SU-DHL-6 (cell line): ENCODE measurements at regions not wholly inside any gene's neighbourhood (a gene's known extent, or its start where the extent isn't known, plus 50 kb on each side); places are given as distances from the start of the nearest gene placed in this dataset.
"Not testable (repeated sequence)": the region's sequence is repeated elsewhere in the genome, so short reads cannot be mapped to it uniquely, and the experiment has no call there.

Source experiments
- H2AFZ ChIP-seq: fragments of 200-600 bp; sonication (generic); 2 replicates; pipeline ENCODE4 v1.6.1; 2014; ENCODE audit warnings: low read depth, mild to moderate bottlenecking, moderate library complexity, mixed read lengths, antibody characterized with exemption, low read length; ENCODE audit not compliant: severe bottlenecking
- H3F3A ChIP-seq: fragments of 200-600 bp; shearing (Covaris generic); 2 replicates; pipeline ENCODE4 v1.6.0; 2016; ENCODE audit warnings: antibody characterized with exemption, mild to moderate bottlenecking; ENCODE audit not compliant: insufficient read depth
- H3K27ac ChIP-seq: fragments of 200-600 bp; sonication (generic); 2 replicates; pipeline ENCODE4 v1.5.1; 2016; ENCODE audit warnings: low read depth, mild to moderate bottlenecking, low read length, moderate library complexity, mixed read lengths
- H3K27me3 ChIP-seq: fragments of 200-600 bp; sonication (generic), shearing (Covaris generic); 2 replicates; pipeline ENCODE4 v1.6.0; 2014; ENCODE audit warnings: mild to moderate bottlenecking, low read length
- H3K36me3 ChIP-seq: fragments of 200-600 bp; sonication (generic); 2 replicates; pipeline ENCODE4 v1.6.1; 2014; ENCODE audit warnings: mild to moderate bottlenecking, low read length, mixed read lengths
- H3K4me2 ChIP-seq: fragments of 300-600, 200-600 bp; shearing (Covaris generic), sonication (generic); 2 replicates; pipeline ENCODE4 v1.6.0; 2014; ENCODE audit warnings: low read length, low read depth, mild to moderate bottlenecking; ENCODE audit not compliant: poor library complexity, severe bottlenecking
- H3K4me3 ChIP-seq: fragments of 200-600 bp; sonication (generic); 2 replicates; pipeline ENCODE4 v1.5.1; 2014; ENCODE audit warnings: antibody characterized with exemption, low read length, mild to moderate bottlenecking, mixed read lengths; ENCODE audit not compliant: insufficient read depth, poor library complexity, severe bottlenecking
- H3K79me2 ChIP-seq: fragments of 200-600 bp; sonication (generic); 2 replicates; pipeline ENCODE4 v1.6.1; 2014; ENCODE audit warnings: mild to moderate bottlenecking, low read length, moderate library complexity; ENCODE audit not compliant: insufficient read depth
- H3K9ac ChIP-seq: fragments of 200-600 bp; sonication (generic); 2 replicates; pipeline ENCODE4 v1.7.0; 2014; ENCODE audit warnings: mild to moderate bottlenecking, low read length
- H3K9me2 ChIP-seq: fragments of 200-600 bp; sonication (generic); replicated peaks from 2 replicates; pipeline ENCODE4 v1.6.1; 2014; ENCODE audit warnings: low read length; ENCODE audit not compliant: insufficient read depth
- H3K9me3 ChIP-seq: fragments of 200-600 bp; sonication (generic); 2 replicates; pipeline ENCODE4 v1.6.1; 2014; ENCODE audit warnings: low read length, mixed read lengths; ENCODE audit not compliant: insufficient read depth
- H4K20me1 ChIP-seq: fragments of 200-600 bp; sonication (generic); 2 replicates; pipeline ENCODE4 v1.6.1; 2014; ENCODE audit warnings: low read depth, mild to moderate bottlenecking, antibody characterized with exemption, low read length, moderate library complexity, mixed read lengths
- EZH2phosphoT487 ChIP-seq: fragments of 200-600 bp; sonication (generic), shearing (Covaris generic); conservative IDR thresholded peaks from 2 replicates; pipeline ENCODE4 v1.6.1; 2018; ENCODE audit warnings: mild to moderate bottlenecking, antibody characterized with exemption, low read length, moderate library complexity, mixed read lengths
- TF ChIP-seq, protein P1 (sequence below): fragments of 200-600 bp; sonication (generic); IDR thresholded peaks from one replicate; pipeline ENCODE4 v1.5.1; 2017; ENCODE audit warnings: antibody characterized with exemption, mild to moderate bottlenecking, low read length, moderate library complexity; ENCODE audit not compliant: insufficient read depth, poor library complexity, severe bottlenecking

- H3K9me3 ChIP-seq, H4K20me1 ChIP-seq, H3K9me2 ChIP-seq, H3K27ac ChIP-seq, H3K27me3 ChIP-seq, H3K79me2 ChIP-seq, H2AFZ ChIP-seq, H3K4me3 ChIP-seq, H3K9ac ChIP-seq, H3K36me3 ChIP-seq, H3F3A ChIP-seq, H3K4me2 ChIP-seq: not testable (repeated sequence)
Observed at GRCh38 chr15:81870746-81871106, 175.1 kb downstream of the MEX3B start.

DNA sequence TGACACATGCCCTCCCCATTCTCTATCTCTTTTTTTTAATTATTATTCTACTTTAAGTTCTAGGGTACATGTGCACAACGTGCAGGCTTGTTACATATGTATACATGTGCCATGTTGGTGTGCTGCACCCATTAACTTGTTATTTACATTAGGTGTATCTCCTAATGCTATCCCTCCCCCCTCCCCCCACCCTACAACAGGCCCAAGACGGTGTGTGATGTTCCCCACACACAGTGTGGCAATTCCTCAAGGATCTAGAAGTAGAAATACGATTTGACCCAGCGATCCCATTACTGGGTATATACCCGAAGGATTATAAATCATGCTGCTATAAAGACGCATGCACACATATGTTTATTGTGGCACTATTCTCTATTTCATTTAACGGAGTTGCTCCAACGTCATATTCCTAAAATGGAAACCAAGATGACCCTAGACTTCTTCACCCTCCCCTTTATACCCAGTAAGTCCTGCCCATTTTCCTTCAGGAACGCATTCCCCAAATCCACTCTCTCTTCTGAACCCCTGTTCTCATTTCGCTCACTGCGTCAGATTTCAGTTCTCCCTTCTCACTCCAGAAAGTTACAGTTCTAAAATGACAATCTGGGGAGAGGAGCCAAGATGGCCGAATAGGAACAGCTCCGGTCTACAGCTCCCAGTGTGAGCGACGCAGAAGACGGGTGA, 175.6 kb downstream of the MEX3B start:
- not testable (repeated sequence) for H3K27me3 ChIP-seq, H3K27ac ChIP-seq, H2AFZ ChIP-seq, H3K4me3 ChIP-seq, H3K9me2 ChIP-seq, H3K36me3 ChIP-seq, H3K79me2 ChIP-seq, H3K4me2 ChIP-seq, H3K9ac ChIP-seq, H4K20me1 ChIP-seq, H3K9me3 ChIP-seq, H3F3A ChIP-seq

DNA sequence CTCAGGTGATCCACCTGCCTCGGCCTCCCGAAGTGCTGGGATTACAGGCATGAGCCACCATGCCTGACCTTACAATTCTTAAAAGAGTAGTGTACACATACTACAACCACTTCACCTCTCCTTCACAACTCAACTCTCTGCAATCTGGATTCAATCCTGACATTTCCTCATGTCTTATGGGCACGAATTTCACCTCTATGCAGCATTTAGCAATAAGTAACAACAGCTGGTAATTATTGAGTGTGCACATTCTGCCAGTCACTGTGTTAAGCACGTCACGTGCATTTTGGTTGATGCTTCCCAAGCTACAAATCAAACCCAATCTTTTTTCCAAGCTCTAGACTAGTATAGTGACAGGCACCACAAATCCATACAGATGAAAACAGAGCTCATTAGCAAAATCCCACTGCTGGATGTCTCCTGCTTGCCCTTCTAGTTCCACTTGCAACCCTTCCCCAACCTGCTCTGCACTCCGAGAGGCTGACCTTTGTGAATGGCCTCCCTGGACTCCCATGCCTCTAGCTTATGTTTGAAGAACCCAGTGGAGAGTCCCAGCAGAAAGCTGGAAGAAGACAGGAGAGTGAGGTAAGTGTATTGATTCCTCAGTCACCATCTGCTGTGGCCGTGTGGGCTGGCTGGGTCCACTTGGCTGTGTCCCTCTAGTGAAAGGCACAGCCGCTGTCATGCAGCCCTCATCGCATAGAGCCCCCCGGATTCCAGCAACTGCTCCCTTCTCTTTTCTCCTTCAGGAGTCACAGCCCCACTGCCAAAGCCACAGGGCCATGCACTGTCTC, 176.5 kb downstream of the MEX3B start:
- H3K9ac ChIP-seq: no peak overlapping the region
- H3K9me3 ChIP-seq: no peaks in the 10 kb centered on the region
- H3K27me3 ChIP-seq: no peaks in the 10 kb centered on the region
- H3F3A ChIP-seq: no peaks in the 10 kb centered on the region
- TF ChIP-seq, protein P1, sequence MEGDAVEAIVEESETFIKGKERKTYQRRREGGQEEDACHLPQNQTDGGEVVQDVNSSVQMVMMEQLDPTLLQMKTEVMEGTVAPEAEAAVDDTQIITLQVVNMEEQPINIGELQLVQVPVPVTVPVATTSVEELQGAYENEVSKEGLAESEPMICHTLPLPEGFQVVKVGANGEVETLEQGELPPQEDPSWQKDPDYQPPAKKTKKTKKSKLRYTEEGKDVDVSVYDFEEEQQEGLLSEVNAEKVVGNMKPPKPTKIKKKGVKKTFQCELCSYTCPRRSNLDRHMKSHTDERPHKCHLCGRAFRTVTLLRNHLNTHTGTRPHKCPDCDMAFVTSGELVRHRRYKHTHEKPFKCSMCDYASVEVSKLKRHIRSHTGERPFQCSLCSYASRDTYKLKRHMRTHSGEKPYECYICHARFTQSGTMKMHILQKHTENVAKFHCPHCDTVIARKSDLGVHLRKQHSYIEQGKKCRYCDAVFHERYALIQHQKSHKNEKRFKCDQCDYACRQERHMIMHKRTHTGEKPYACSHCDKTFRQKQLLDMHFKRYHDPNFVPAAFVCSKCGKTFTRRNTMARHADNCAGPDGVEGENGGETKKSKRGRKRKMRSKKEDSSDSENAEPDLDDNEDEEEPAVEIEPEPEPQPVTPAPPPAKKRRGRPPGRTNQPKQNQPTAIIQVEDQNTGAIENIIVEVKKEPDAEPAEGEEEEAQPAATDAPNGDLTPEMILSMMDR: no peak
- no peak for TF ChIP-seq EZH2phosphoT487
- no peaks in the 10 kb centered on the region for H3K79me2 ChIP-seq
- no peaks in the 10 kb centered on the region for H4K20me1 ChIP-seq
- H3K4me3 ChIP-seq: no peak overlapping the region
- H3K36me3 ChIP-seq: no peaks in the 10 kb centered on the region
- no peak overlapping the region for H3K4me2 ChIP-seq
- no peak overlapping the region for H2AFZ ChIP-seq
- no peak overlapping the region for H3K27ac ChIP-seq
- no peaks in the 10 kb centered on the region for H3K9me2 ChIP-seq

DNA sequence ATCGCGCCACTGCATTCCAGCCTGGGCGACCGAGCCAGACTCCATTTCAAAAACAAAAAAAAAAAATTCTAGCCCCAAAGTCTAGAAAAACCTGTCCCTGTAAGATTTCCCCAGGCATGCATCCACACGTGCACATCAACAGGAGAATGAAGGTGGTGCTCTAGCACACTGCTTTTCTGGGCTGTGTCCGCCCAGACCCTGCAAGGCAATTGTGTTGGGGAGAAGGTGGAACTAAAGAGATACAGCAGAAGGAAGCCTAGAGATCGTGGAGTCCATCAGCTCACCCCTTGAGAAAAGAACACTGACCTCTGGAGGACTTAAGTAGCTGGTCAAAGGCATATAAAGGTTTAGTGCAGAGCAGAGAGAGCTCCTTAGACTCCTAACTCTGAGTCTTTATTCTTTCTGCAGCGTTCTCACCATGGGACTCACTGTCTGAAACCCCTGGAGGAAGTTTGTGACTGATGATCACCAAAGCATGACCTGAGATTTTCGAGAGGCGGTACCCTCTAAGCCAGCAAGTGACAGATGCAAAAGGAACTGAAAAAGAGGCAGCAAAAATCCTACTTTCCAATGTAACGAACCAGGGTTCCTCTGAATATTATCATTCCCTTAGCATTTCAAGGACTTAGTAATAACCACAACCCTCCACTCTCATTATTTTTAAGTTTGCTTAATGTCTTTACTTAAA, 179.8 kb downstream of the MEX3B start:
- H3K36me3 ChIP-seq: no peaks in the 10 kb centered on the region
- no peak overlapping the region for H3K4me2 ChIP-seq
- H3K4me3 ChIP-seq: no peak overlapping the region
- H3K9ac ChIP-seq: no peak overlapping the region
- H3K27me3 ChIP-seq: no peaks in the 10 kb centered on the region
- no peak overlapping the region for H3K27ac ChIP-seq
- H2AFZ ChIP-seq: no peak overlapping the region
- no peaks in the 10 kb centered on the region for H3K9me3 ChIP-seq
- H3F3A ChIP-seq: no peaks in the 10 kb centered on the region
- no peaks in the 10 kb centered on the region for H4K20me1 ChIP-seq
- H3K79me2 ChIP-seq: no peaks in the 10 kb centered on the region
- no peak for TF ChIP-seq EZH2phosphoT487
- TF ChIP-seq, protein P1: no peak
- no peaks in the 10 kb centered on the region for H3K9me2 ChIP-seq
